Skeletal muscle satellite cell (primary cell): ENCODE measurements at regions not wholly inside any gene's neighbourhood (a gene's known extent, or its start where the extent isn't known, plus 50 kb on each side); places are given as distances from the start of the nearest gene placed in this dataset.

Source experiments
- H3K27me3 ChIP-seq: 2 replicates; pipeline ENCODE4 v1.7.0; 2013; ENCODE audit warnings: low read length; ENCODE audit not compliant: control insufficient read depth, insufficient read depth
- H3K36me3 ChIP-seq: 2 replicates; pipeline ENCODE4 v1.7.0; 2013; ENCODE audit warnings: mild to moderate bottlenecking, control low read depth, low read length; ENCODE audit not compliant: insufficient read depth
- H3K4me1 ChIP-seq: 2 replicates; pipeline ENCODE4 v1.7.0; 2013; ENCODE audit warnings: low read length; ENCODE audit not compliant: control insufficient read depth, insufficient read depth
- H3K4me2 ChIP-seq: 2 replicates; pipeline ENCODE4 v1.7.0; 2013; ENCODE audit warnings: mild to moderate bottlenecking, low read length
- H3K4me3 ChIP-seq: 2 replicates; pipeline ENCODE4 v1.7.0; 2013; ENCODE audit warnings: low read length
- H3K9ac ChIP-seq: 2 replicates; pipeline ENCODE4 v1.7.0; 2013; ENCODE audit warnings: mild to moderate bottlenecking, low read depth, low read length, moderate library complexity
- H3K9me3 ChIP-seq: replicated peaks from 2 replicates; pipeline ENCODE4 v1.7.0; 2013; ENCODE audit warnings: mild to moderate bottlenecking, control low read depth, low read length

DNA sequence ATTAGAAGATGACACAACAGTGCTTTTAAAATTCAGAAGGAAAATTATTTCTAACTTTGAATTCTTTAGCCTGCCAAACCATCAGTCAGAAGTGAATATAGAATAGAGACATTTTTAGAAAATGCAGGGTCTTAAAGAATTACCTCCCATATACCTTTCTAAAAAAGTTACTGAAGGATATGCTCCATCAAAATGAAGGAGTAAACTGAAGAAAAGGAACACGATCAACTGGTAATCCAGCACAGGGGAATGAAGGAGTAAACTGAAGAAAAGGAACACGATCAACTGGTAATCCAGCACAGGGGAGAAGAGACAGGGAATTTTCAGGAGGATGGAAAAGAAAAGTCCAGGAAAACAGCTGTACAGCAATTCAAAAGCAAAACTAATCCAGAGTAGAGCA lies 75.4 kb upstream of the LDLRAD3 start:
- Histone ChIP-seq H3K4me2 (no peak overlapping the region), H3K9ac (no peak overlapping the region), H3K36me3 (no peaks in the 10 kb centered on the region), H3K27me3 (no peaks in the 10 kb centered on the region), H3K4me1 (peaks cover 3% of the 10 kb centered on the region), H3K9me3 (no peaks in the 10 kb centered on the region), H3K4me3 (no peak overlapping the region)

DNA sequence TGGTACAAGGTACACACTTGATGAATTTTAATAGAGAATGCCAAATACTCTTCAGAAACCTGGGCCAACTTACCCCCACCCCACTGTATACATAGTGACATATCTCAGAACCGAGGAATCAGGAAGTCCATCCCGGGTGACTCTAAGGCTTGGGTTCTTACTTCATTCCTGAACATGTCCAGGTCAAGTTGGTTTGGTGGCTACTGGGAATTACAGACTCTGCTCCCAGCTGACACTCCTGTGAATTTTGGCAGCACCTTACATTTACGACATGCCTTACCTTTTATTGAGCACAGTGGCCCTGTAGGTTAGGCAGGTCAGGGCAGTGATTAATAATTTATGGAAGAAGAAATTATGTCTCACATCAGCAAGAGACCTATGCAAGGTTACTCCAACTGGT lies 70.1 kb upstream of the LDLRAD3 start:
- Histone ChIP-seq H3K9me3 (no peaks in the 10 kb centered on the region), H3K36me3 (no peaks in the 10 kb centered on the region), H3K27me3 (no peaks in the 10 kb centered on the region), H3K4me1 (peaks cover 10% of the 10 kb centered on the region), H3K9ac (no peak overlapping the region), H3K4me3 (no peak overlapping the region), H3K4me2 (no peak overlapping the region)

DNA sequence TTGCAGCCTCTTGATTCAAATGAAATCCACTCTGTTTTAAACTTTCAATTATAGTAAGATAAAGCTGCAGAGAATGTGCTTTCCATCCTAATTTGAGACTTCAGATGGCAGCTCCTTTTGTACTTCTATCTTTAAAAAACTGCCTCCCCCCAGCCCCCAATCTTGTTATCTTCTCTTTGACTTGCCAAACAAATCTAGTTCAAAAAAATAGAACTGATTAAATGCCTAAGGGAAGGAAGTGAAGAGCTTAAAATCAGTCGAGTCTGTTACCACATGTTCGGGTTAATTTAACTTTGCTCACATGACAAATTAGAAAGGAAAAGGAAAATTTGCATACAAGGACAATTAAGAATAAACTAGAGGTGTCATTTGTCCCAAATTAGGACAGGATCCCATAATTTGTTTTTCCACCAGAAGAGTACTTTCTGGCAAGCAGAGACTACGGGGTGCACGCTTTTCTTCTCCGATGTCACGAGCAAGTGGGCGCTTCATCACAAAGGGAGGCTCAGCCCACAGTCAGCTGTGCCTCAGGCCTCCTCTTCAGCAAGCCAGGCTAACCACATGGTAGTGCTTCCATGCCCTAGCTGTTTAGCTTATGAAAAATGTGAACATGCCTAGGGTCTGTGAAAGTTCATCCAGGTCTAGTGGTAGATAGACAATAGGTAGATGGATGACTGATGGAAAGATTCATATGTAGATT lies 69.0 kb upstream of the LDLRAD3 start:
- Histone ChIP-seq H3K4me3 (no peak overlapping the region), H3K27me3 (no peaks in the 10 kb centered on the region)

DNA sequence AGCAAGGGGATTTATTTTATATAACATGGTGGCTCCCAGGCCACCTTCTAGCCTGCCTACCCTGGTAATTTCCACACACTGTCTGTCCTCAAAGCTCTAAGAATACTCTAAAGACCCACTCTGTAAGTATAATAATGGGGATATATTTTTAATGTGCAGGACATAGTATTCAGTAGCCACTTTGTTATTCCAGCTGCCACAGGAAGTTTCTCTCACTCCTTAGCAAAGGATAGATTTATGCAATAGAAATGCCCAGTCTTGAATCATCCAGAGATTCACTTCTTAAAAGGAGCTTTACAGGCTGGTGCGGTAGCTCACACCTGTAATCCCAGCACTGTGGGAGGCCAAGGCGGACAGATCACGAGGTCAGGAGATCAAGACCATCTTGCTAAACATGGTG lies 68.4 kb upstream of the LDLRAD3 start:
- Histone ChIP-seq H3K9me3 (no peaks in the 10 kb centered on the region), H3K27me3 (no peaks in the 10 kb centered on the region), H3K4me1 (peaks cover 10% of the 10 kb centered on the region), H3K4me3 (no peak overlapping the region), H3K4me2 (peak overlapping the region; percentile 32), H3K36me3 (no peaks in the 10 kb centered on the region), H3K9ac (no peak overlapping the region)

More for the DNA sequence above, 69.0 kb upstream of the LDLRAD3 start:
- Histone ChIP-seq H3K9me3 (no peaks in the 10 kb centered on the region), H3K4me1 (peaks cover 10% of the 10 kb centered on the region), H3K36me3 (no peaks in the 10 kb centered on the region), H3K4me2 (peak overlapping the region; percentile 32), H3K9ac (no peak overlapping the region)

DNA sequence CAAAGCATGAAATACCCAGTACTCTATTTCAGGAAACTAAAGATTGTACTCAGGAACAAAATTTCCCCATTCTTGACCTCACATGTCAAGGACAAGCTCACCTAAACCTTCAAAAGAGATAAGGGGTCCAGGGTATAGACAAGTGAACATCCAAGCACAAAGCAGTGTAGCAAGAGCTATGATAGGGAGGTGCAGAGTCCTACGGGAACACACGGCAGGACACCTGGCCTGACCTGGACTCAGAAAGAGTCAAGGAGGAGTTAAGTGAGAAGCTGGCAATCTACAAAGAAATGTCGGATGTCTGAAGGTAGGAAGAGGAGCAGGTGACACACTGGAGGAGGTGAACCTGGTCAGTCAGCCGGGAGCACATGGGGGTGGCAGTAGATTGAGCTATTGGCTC lies 67.1 kb upstream of the LDLRAD3 start:
- Histone ChIP-seq H3K4me3 (no peak overlapping the region), H3K27me3 (no peaks in the 10 kb centered on the region), H3K36me3 (no peaks in the 10 kb centered on the region), H3K4me2 (no peak overlapping the region), H3K9me3 (no peaks in the 10 kb centered on the region), H3K9ac (no peak overlapping the region), H3K4me1 (peaks cover 10% of the 10 kb centered on the region)

DNA sequence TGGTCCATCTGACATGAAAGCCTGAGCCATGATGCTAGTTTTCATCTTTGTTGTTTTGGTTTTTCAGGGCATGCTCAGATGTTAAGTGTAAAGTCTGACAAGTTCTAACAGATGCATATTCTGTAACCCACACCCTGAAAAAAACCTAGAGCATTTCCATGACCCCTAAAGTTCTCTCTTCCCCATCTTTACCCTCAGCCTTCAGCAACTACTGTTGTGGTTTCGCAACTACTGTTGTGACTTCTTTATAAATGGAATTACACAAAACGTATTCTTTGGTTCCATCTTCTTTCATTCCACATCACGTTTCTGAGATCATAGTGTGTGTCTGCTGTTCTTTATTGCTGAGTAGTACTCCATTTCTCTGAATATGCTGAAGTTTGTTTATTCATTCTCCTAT lies 65.1 kb upstream of the LDLRAD3 start:
- H3K36me3 ChIP-seq, result no peaks in the 10 kb centered on the region
- H3K4me2 ChIP-seq, result no peak overlapping the region
- no peak overlapping the region for H3K4me3 ChIP-seq
- no peak overlapping the region for H3K9ac ChIP-seq
- peaks cover 7% of the 10 kb centered on the region for H3K4me1 ChIP-seq
- no peaks in the 10 kb centered on the region for H3K27me3 ChIP-seq
- H3K9me3 ChIP-seq, result no peaks in the 10 kb centered on the region

DNA sequence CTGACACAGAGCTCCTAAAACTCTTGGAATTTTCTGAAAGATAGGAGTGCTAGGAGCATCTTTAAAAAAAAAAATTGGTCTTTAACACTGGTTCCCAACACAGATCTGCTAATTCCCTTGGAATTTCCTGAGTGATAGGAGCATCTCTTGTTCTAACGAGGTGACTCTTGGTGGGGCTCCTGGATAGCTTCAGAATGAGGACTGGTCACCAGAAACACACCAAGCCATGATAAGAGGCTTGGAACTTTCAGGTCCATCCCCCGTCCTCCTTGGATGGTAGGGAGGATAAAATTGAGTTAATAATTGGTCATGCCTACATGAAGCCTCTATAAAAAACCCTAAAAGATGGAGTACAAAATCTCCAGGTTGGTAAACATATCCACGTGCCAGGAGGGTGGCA lies 64.5 kb upstream of the LDLRAD3 start:
- H3K4me2 ChIP-seq, result no peak overlapping the region
- no peaks in the 10 kb centered on the region for H3K27me3 ChIP-seq
- H3K9me3 ChIP-seq, result no peaks in the 10 kb centered on the region
- no peak overlapping the region for H3K9ac ChIP-seq
- H3K4me3 ChIP-seq, result no peak overlapping the region
- H3K4me1 ChIP-seq, result peaks cover 7% of the 10 kb centered on the region
- H3K36me3 ChIP-seq, result no peaks in the 10 kb centered on the region

DNA sequence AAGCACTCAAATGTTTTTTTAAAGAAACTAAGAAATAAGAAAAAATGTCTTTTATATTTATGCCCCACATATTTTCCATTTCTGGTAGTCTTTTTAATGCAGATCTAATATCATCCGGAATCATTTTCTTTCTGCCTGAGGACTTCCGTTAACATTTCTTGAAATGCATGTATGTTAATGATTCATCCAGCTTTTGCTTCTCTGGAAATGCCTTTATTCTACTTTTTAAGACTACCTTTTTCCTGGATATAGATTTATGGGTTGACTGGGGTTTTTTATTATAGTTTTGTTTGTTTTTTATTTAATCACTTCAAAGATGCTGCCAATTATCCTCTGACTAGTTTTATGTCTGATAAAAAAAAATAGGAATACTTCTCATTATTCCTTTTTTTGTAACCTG lies 57.1 kb upstream of the LDLRAD3 start:
- no peak overlapping the region for H3K4me2 ChIP-seq
- H3K27me3 ChIP-seq, result no peaks in the 10 kb centered on the region
- no peak overlapping the region for H3K4me3 ChIP-seq
- H3K9ac ChIP-seq, result no peak overlapping the region
- H3K9me3 ChIP-seq, result no peaks in the 10 kb centered on the region
- H3K36me3 ChIP-seq, result no peaks in the 10 kb centered on the region
- no peaks in the 10 kb centered on the region for H3K4me1 ChIP-seq

DNA sequence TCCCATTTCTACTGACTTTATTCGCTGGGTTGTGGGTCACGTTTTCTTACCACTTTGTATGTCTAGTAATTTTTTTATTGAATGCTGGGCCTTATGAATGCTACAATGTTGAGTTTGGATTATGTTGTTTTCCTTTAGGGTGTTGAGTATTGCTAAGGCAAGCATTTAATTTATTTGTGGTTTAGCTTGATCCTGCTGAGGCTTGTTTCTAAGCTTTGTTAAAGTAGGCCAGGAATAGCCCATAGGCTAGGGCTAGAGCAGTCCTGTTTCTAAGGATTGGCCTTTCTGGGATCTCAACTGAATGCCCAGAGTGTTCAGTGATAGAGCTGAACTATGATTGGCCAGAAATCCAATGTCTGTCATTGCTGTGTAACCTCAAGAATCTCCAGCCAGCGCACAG lies 56.1 kb upstream of the LDLRAD3 start:
- Histone ChIP-seq H3K27me3 (no peaks in the 10 kb centered on the region), H3K4me1 (no peaks in the 10 kb centered on the region), H3K36me3 (no peaks in the 10 kb centered on the region), H3K4me3 (no peak overlapping the region), H3K9ac (no peak overlapping the region), H3K9me3 (no peaks in the 10 kb centered on the region), H3K4me2 (no peak overlapping the region)

DNA sequence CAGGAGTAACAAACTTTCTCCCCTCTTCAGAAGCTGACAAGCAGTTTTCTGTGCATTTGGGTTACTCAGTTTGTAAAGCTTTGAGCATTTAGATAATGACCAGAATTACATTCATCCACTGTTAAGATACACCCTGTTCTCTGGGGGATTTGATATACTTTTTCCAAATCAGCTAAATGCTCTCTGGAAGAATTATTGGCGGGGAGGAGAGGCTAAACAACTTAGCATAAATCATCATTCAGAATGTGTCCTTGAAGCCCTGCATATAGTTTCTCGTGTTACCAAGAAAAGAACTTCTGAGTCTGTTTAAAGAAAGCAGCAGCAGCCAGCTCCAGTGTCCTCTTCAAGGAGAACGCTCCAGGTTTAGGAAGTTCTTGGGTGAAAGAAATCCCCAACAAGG lies 54.9 kb upstream of the LDLRAD3 start:
- Histone ChIP-seq H3K4me2 (no peak overlapping the region), H3K36me3 (no peaks in the 10 kb centered on the region), H3K4me1 (peaks cover 4% of the 10 kb centered on the region), H3K9me3 (no peaks in the 10 kb centered on the region), H3K9ac (no peak overlapping the region), H3K4me3 (no peak overlapping the region), H3K27me3 (no peaks in the 10 kb centered on the region)

DNA sequence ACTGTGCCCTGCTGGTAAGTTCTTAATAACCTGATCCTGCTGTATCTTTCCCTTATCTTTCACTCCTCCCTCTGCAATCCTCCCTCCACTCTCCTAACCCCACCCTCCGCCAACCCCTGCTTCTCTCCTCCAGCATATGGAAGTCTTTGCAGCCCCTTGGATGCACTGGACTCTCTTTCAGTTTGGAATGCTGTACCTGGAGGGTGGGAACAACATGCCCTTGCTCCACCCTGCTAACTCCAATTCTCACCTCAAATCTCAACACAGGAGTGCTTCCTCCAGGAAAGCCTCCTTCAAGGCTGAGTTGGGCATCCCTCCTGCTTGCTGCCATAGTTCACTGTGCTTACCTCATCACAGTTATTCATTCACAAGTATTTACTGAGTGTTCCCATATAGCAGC lies 52.8 kb upstream of the LDLRAD3 start:
- no peak overlapping the region for H3K4me2 ChIP-seq
- no peaks in the 10 kb centered on the region for H3K9me3 ChIP-seq
- no peaks in the 10 kb centered on the region for H3K27me3 ChIP-seq
- H3K9ac ChIP-seq, result no peak overlapping the region
- no peak overlapping the region for H3K4me3 ChIP-seq
- peaks cover 9% of the 10 kb centered on the region for H3K4me1 ChIP-seq
- H3K36me3 ChIP-seq, result no peaks in the 10 kb centered on the region

DNA sequence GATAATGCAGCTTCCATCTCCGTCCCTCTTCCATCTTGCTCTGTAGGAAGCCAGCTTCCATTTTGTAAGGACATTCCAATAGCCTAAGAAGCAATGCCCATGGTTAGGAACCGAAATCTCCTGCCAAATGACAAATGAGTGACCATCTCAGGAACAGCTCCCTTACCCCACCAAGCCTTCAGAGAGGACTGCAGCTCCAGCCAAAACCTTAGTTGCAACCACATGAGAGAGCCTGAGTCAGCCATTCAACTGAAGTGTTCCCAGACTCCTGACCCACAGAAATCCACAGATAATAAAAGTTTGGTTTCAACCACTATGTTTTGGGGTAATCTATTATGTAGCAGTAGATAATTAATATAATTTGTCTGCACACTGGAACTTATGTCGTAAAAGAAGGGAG lies 51.7 kb upstream of the LDLRAD3 start:
- Histone ChIP-seq H3K36me3 (no peaks in the 10 kb centered on the region), H3K4me2 (no peak overlapping the region)

More for the DNA sequence above, 51.7 kb upstream of the LDLRAD3 start:
- no peaks in the 10 kb centered on the region for H3K9me3 ChIP-seq
- H3K27me3 ChIP-seq, result no peaks in the 10 kb centered on the region
- H3K9ac ChIP-seq, result no peak overlapping the region
- H3K4me1 ChIP-seq, result peaks cover 9% of the 10 kb centered on the region
- H3K4me3 ChIP-seq, result no peak overlapping the region
